Activated T-cell treated with anti-CD3 and anti-CD28 coated beads, Interleukin-2, amount 50 U/mL, for 72 hours (primary cell): ENCODE measurements at regions not wholly inside any gene's neighbourhood (a gene's known extent, or its start where the extent isn't known, plus 50 kb on each side); places are given as distances from the start of the nearest gene placed in this dataset.

ENCODE experiments used
- ATAC-seq, 2 donors: fragments of 150-1000 bp; cut with Tn5 transposase; replicated peaks in 1 of 2; 2 replicates each; pipeline ENCODE4 v1.10.0; 2021; ENCODE audit warnings: moderate library complexity in 2 of 2, mild to moderate bottlenecking in 1 of 2
- DNase-seq, 2 donors: peaks; one replicate each; pipeline ENCODE4 v3.0.0; 2021 to 2022; ENCODE audit warnings: mixed read lengths in 1 of 2
- H3K27ac Mint-ChIP-seq: one replicate; pipeline ENCODE4 v1.8.0; 2022; ENCODE audit warnings: mild to moderate bottlenecking, moderate library complexity, mixed read lengths
- H3K27me3 Mint-ChIP-seq: one replicate; pipeline ENCODE4 v1.8.0; 2022; ENCODE audit warnings: low read depth, mixed read lengths
- H3K36me3 Mint-ChIP-seq, 2 donors: one replicate each; pipeline ENCODE4 v1.8.0; 2022; ENCODE audit warnings: mixed read lengths in 2 of 2, mild to moderate bottlenecking in 1 of 2; ENCODE audit not compliant: insufficient read depth in 2 of 2
- H3K4me1 Mint-ChIP-seq: one replicate; pipeline ENCODE4 v1.8.0; 2022; ENCODE audit warnings: low read depth, mixed read lengths
- H3K4me3 Mint-ChIP-seq, 2 donors: one replicate each; pipeline ENCODE4 v1.8.0; 2022; ENCODE audit warnings: mild to moderate bottlenecking in 2 of 2, mixed read lengths in 2 of 2, moderate library complexity in 2 of 2
- H3K9me3 Mint-ChIP-seq, 2 donors: one replicate each; pipeline ENCODE4 v1.8.0; 2022; ENCODE audit warnings: mixed read lengths in 2 of 2

GRCh38 chr5:167896814-167897213 is 394.6 kb upstream of the WWC1 start:
- peaks cover 0 to 2% of the 10 kb centered on the region in 2 donors for H3K36me3 Mint-ChIP-seq
- H3K4me3 Mint-ChIP-seq: no peak overlapping the region
- H3K27ac Mint-ChIP-seq: no peak overlapping the region
- DNase-seq (no peak), ATAC-seq (no peak)
- no peaks in the 10 kb centered on the region for H3K4me1 Mint-ChIP-seq
- H3K27me3 Mint-ChIP-seq: no peaks in the 10 kb centered on the region
- peaks cover 3 to 4% of the 10 kb centered on the region in 2 donors for H3K9me3 Mint-ChIP-seq

- peaks cover 0 to 2% of the 10 kb centered on the region in 2 donors for H3K36me3 Mint-ChIP-seq
- H3K4me3 Mint-ChIP-seq: no peak overlapping the region
- H3K27ac Mint-ChIP-seq: no peak overlapping the region
- no peak for DNase-seq
- no peaks in the 10 kb centered on the region for H3K4me1 Mint-ChIP-seq
- no peak for ATAC-seq
- H3K9me3 Mint-ChIP-seq: peaks cover 3 to 4% of the 10 kb centered on the region in 2 donors
- H3K27me3 Mint-ChIP-seq: no peaks in the 10 kb centered on the region
Observed at GRCh38 chr5:167897371-167897770, 394.1 kb upstream of the WWC1 start.

- Mint-ChIP-seq H3K36me3 (peaks cover 0 to 2% of the 10 kb centered on the region in 2 donors), H3K4me1 (no peaks in the 10 kb centered on the region), H3K9me3 (peaks cover 3 to 4% of the 10 kb centered on the region in 2 donors), H3K27me3 (no peaks in the 10 kb centered on the region), H3K27ac (no peak overlapping the region), H3K4me3 (no peak overlapping the region)
- ATAC-seq (no peak), DNase-seq (no peak)
Observed at GRCh38 chr5:167898361-167899042, 392.9 kb upstream of the WWC1 start.

- Mint-ChIP-seq H3K27ac (no peak overlapping the region), H3K27me3 (no peaks in the 10 kb centered on the region), H3K36me3 (peaks cover 0 to 2% of the 10 kb centered on the region in 2 donors), H3K9me3 (peaks cover 0 to 4% of the 10 kb centered on the region in 2 donors), H3K4me3 (no peak overlapping the region), H3K4me1 (no peaks in the 10 kb centered on the region)
- no peak for ATAC-seq
- DNase-seq: no peak
Observed at GRCh38 chr5:167899490-167900070, 391.9 kb upstream of the WWC1 start.

GRCh38 chr5:167900340-167900935 is 391.0 kb upstream of the WWC1 start:
- no peaks in the 10 kb centered on the region for H3K27me3 Mint-ChIP-seq
- ATAC-seq (no peak), DNase-seq (no peak)
- H3K9me3 Mint-ChIP-seq: peaks cover 0 to 3% of the 10 kb centered on the region in 2 donors
- no peak overlapping the region for H3K27ac Mint-ChIP-seq
- no peaks in the 10 kb centered on the region for H3K4me1 Mint-ChIP-seq
- no peak overlapping the region for H3K4me3 Mint-ChIP-seq
- H3K36me3 Mint-ChIP-seq: peaks cover 0 to 2% of the 10 kb centered on the region in 2 donors

- Mint-ChIP-seq H3K4me1 (no peaks in the 10 kb centered on the region), H3K27me3 (no peaks in the 10 kb centered on the region), H3K4me3 (no peak overlapping the region), H3K27ac (no peak overlapping the region), H3K36me3 (peaks cover 0 to 2% of the 10 kb centered on the region in 2 donors), H3K9me3 (peaks cover 0 to 3% of the 10 kb centered on the region in 2 donors)
- ATAC-seq (no peak), DNase-seq (no peak)
Observed at GRCh38 chr5:167902298-167902697, 389.1 kb upstream of the WWC1 start.

GRCh38 chr5:167903243-167903642 is 388.2 kb upstream of the WWC1 start:
- Mint-ChIP-seq H3K27ac (no peak overlapping the region), H3K4me3 (no peak overlapping the region), H3K36me3 (peaks cover 0 to 2% of the 10 kb centered on the region in 2 donors), H3K4me1 (no peaks in the 10 kb centered on the region), H3K9me3 (peaks cover 0 to 3% of the 10 kb centered on the region in 2 donors), H3K27me3 (no peaks in the 10 kb centered on the region)
- DNase-seq (no peak), ATAC-seq (no peak)

GRCh38 chr5:167903659-167904058 is 387.8 kb upstream of the WWC1 start:
- peaks cover 0 to 2% of the 10 kb centered on the region in 2 donors for H3K36me3 Mint-ChIP-seq
- H3K4me3 Mint-ChIP-seq: no peak overlapping the region
- no peak for DNase-seq
- no peaks in the 10 kb centered on the region for H3K4me1 Mint-ChIP-seq
- peaks cover 1 to 5% of the 10 kb centered on the region in 2 donors for H3K9me3 Mint-ChIP-seq
- H3K27ac Mint-ChIP-seq: no peak overlapping the region
- H3K27me3 Mint-ChIP-seq: no peaks in the 10 kb centered on the region
- no peak for ATAC-seq

- Mint-ChIP-seq H3K27me3 (no peaks in the 10 kb centered on the region), H3K4me1 (no peaks in the 10 kb centered on the region), H3K4me3 (no peak overlapping the region), H3K9me3 (peaks cover 1 to 2% of the 10 kb centered on the region in 2 donors), H3K36me3 (no peaks in the 10 kb centered on the region), H3K27ac (no peak overlapping the region)
- ATAC-seq (no peak), DNase-seq (no peak)
Observed at GRCh38 chr5:167905919-167906853, 385.3 kb upstream of the WWC1 start.

GRCh38 chr5:167908606-167909005 is 382.8 kb upstream of the WWC1 start:
- DNase-seq: no peak
- Mint-ChIP-seq H3K27ac (no peak overlapping the region), H3K27me3 (no peaks in the 10 kb centered on the region)

GRCh38 chr5:167912941-167913665 is 378.3 kb upstream of the WWC1 start:
- DNase-seq: no peak
- Mint-ChIP-seq H3K27ac (no peak overlapping the region), H3K4me3 (no peak overlapping the region), H3K9me3 (peaks cover 1 to 4% of the 10 kb centered on the region in 2 donors), H3K27me3 (no peaks in the 10 kb centered on the region), H3K36me3 (no peaks in the 10 kb centered on the region), H3K4me1 (no peaks in the 10 kb centered on the region)
- ATAC-seq: no peak

More at GRCh38 chr5:167908606-167909005, 382.8 kb upstream of the WWC1 start:
- Mint-ChIP-seq H3K4me1 (no peaks in the 10 kb centered on the region), H3K4me3 (no peak overlapping the region), H3K9me3 (peaks cover 1 to 2% of the 10 kb centered on the region in 2 donors), H3K36me3 (no peaks in the 10 kb centered on the region)
- ATAC-seq: no peak

GRCh38 chr5:167915237-167915636 is 376.2 kb upstream of the WWC1 start:
- Mint-ChIP-seq H3K4me1 (no peaks in the 10 kb centered on the region), H3K4me3 (no peak overlapping the region), H3K27ac (no peak overlapping the region), H3K9me3 (peaks cover 3% of the 10 kb centered on the region in 2 donors), H3K27me3 (no peaks in the 10 kb centered on the region), H3K36me3 (no peaks in the 10 kb centered on the region)
- ATAC-seq (no peak), DNase-seq (no peak)
